ENCODE measurements at regions not wholly inside any gene's neighbourhood (a gene's known extent, or its start where the extent isn't known, plus 50 kb on each side); places are given as distances from the start of the nearest gene placed in this dataset.
"Not testable (repeated sequence)": the region's sequence is repeated elsewhere in the genome, so short reads cannot be mapped to it uniquely, and the experiment has no call there.

DNA sequence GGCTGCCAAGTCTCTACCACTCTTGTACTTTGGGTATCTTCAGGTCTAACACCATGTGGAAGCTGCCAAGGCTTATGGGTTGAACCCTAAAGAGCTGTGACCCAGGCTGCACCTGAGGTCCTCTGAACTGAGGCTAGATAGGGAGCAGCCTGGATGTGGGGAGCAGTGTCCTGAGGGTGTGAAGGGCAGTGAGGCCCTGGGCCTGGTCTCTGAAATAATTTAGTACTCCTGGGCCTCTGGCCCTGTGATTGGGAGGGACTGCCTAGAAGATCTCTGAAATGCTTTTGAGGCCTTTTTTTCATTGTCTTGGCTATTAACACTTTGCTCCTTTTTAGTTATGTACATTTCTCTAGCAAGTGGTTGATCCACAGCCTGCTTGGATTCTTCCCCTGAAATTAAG is 847.2 kb upstream of the B3GALT2 start:
- no peak for DNase-seq

DNA sequence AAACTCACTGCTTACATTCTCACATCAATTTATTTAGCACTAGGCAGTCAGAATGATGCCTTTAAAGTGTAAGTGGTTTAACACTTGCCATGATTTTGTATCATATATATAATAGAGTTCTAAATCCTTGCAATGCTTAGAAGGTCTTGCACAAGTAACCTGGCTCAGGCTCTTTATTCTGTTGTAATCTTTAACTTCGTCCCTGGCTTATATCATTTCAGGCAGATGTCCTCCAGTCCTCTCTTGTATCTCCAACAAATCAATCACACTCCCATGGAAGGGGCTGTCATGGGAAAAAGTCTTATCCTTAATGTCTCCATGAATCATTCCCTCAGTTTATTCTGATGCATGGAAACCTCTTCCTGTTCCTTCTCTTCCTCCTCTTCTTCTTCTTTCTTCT is 841.6 kb upstream of the B3GALT2 start:
- DNase-seq, result no peak

DNA sequence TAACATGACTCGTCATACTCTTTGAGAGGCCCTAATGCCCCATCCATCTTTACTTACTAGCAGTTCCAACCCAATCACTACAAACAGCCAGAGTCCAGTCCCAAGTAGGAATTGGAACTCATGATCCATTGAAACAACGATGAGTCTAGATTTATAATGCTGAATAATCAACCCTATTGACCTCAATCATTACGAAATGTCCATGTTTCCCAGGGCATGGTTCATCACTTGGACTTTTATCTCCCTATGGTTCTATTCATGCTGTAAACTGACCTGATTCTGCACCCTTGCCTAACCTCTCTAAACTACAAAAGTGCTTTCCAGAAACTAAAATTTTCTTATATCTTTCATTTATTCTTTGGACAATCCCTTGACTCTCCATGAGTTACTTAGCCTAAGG is 840.0 kb upstream of the B3GALT2 start:
- DNase-seq, result no peak

DNA sequence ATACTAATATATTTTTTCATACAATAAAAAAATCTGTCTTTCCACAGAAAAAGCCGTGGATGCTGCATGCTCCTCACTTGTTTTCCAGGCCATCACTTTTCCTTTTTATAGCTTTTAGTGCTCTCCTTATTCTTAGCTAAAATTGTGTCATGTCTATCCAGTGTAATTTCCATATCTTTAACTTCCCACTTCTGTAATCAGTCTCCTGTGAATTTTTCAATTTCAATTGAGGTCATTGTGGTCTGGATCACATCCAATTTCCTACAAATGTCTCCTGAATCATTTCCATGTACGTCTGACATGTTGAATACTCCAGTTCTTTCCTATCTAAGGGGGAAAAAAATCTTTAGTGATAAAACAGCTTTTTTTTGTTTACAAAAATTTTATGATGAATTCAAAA is 838.2 kb upstream of the B3GALT2 start:
- no peak for DNase-seq

DNA sequence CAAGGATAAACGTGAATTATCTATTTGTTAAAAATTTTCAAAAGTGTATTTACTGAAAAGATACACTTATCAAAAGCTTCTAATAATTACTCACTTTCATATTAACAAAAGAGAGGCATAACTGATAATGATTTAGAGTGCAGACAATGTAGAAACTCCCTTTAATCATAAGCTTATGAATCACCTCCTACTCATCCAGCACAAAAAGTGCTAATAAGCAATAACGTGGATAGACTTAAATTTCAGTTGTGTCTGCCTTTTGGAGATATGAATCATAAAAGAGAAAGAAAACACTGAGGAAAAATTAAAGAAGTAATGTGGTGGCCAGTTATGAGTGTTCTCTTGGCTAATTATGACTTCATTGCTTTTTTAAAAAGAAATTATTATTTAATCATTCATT is 827.6 kb upstream of the B3GALT2 start:
- no peak for DNase-seq

DNA sequence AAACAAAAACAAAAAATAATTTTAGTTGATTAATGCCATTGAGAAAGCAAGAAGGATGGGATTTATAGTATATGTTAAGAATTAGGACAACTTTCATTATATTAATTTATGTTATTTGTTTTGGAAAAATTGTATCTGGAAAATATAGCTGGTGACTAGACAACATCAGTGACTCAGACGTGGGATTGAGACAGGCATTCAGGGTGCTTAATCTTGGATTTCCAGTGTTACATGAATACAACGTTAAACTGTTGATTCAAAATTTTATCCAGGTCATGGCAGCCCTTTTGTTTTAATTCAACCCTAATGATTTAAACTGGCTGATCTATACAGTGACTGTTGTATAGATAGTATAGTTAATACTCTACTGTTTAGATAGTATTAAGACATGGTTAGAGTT is 827.1 kb upstream of the B3GALT2 start:
- DNase-seq, result no peak

DNA sequence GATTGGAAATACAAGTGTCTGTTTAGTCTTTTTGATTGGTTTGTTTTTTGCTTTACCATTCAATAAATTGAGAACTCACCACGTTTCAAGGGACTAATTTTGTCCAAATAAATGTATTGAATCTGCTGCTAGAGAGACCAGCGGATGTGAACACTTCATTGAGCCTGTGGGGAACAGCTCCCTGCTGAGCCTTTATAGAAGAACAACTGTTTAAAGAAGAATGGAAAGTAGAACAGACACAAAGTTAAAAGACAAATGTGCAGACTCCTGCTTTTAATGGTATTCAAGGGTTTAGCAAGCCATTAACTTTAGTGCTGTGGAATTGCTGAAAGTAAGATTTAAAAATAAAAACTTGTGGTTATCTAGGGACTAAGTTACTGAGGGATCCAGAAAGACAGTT is 817.7 kb upstream of the B3GALT2 start:
- DNase-seq, result no peak

DNA sequence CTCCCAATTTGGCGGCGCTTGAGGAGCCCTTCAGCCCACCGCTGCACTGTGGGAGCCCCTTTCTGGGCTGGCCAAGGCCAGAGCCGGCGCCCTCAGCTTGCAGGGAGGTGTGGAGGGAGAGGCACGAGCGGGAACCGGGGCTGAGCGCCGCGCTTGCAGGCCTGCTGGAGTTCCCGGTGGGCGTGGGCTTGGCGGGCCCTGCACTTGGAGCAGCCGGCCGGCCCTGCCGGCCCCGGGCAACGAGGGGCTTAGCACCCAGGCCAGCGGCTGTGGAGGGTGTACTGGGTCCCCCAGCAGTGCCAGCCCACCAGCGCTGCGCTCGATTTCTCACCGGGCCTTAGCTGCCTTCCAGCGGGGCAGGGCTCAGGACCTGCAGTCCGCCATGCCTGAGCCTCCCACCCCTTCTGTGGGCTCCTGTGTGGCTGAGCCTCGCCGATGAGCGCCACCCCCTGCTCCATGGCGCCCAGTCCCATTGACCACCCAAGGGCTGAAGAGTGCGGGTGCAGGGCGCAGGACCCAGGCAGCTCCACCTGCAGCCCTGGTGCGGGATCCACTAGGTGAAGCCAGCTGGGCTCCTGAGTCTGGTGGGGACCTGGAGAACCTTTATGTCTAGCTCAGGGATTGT is 815.4 kb upstream of the B3GALT2 start:
- DNase-seq, result not testable (repeated sequence)

DNA sequence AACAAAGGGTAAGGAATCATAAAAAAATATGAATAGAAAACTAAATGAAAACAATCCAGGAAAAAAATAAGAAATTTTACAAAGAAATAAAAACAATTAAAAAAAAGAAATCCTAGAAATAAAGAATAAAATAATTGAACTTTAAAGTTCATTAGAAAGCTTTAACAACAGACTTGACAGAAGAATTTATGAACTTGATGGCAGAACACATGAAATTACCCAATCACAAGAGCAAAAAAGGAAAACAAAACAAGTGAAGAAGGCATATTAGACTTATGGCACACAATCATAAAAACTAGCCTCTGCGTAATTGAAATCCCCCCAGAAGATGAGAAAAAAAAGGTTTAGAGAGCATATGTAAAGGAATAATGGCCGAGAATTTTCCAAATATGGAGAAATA is 802.5 kb upstream of the B3GALT2 start:
- DNase-seq, result no peak

DNA sequence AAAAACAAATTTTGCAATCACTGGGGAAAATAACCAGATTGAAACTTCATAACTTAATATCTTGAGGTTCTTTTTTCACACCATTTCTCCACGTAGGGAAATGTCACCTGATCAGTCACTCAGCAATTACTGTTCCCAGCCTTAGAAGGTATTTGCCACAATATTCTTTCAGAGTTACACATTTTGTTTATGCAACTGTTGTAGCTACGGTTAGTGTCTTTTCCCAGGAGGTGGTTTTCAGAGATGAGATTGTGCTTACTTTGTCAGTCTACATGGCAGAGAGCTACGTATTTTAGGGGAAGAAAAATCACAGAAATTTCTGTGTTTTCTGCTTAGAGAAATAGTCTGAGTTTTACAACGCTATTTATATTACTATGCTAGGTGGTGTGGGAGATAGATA is 792.8 kb upstream of the B3GALT2 start:
- DNase-seq, result no peak

DNA sequence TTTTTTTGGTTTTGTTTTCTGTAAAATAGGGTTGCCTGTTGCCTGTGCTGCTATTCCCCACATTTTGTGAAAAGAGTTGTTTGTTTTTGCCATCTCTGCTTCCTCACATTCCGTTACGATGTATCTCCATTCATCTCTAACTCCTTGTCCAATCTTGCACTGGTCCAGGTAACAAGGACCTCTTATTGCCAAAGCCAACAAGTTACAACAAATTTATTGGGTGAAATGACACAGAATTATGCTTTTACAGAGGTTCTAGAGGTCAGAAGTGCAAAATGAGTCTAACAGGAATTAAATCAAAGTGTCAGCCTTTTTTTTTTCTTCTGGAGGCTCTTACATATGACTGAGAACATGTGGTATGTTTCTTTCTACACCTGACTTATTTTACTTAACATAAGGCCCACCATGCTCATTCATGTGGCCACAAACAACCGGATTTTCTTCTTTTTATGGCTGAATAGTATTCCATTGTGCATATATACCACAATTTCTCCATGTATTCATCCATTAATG is 787.9 kb upstream of the B3GALT2 start:
- no peak for DNase-seq

DNA sequence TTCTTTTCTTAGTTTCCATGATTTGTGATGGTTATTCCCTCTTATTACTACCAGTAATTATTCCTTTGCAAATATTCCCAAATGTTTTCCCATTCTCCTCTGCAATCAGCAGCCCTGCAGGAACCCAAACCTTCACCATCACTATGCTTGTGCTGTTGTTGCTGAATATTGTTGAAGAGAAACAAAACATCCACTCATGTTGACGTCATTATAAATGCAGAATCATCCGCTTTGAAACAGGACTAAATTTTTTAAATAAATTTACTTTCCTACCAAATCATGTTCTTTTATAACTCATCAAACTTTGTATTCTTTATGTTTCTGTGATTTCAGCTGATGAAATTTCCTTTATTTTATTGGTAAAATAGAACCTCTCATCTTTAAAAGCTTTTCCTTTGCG is 787.0 kb upstream of the B3GALT2 start:
- DNase-seq, result no peak

DNA sequence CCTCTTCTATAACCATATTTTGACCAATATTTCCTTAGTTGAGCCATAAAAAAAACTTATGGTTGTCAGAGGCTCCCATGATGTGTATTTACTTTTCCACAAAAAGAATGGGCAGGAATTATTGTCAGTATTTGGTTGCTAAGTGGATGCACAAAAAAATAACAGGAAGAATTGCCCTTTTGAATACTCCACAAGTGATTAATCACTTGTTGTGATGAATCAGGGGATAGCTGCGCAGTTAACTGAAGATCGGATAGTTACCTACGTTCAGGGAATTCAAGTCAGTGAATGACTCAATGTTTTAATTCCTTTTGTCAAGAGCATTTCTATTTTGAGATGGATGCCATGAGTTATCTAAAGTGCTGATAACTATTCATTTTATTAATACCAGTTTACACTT is 785.2 kb upstream of the B3GALT2 start:
- DNase-seq, result no peak

DNA sequence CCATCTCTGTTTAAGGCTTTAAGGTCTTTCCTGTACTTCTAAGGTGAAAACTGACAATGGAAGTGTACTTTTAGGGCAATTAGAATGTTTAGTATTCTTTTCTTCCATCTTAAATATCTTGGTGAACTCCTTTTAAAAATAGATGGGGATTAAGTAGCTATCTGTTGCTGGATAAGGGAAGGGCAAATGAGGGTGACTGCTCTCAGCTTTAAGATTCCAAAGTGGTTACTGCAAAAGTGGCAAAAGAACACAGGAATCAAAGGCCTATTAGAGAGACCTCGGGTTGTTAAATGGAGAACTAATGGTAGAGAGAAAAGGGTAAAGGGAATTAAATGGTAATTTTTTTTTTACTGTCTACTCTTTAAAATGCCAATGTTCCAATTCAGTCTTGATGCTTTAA is 774.1 kb upstream of the B3GALT2 start:
- DNase-seq, result no peak

DNA sequence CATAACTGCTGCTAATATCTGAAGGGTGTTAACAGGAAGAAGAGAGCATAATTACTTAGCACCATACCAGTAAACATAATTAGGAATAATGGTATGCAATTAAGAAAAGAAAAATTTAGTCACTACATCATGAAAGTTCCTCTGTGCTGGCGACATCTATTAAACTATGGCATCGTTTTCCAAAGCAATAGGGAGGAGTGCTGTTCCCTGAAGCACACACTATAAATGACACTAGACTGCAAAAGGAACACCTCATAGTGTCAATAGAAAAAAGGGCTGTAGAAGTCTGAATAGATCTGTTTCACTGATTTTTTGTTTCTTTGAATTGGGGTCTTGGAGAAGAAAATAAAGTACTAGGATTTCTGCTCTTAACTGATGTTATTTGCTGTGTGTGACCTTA is 773.6 kb upstream of the B3GALT2 start:
- DNase-seq, result no peak

DNA sequence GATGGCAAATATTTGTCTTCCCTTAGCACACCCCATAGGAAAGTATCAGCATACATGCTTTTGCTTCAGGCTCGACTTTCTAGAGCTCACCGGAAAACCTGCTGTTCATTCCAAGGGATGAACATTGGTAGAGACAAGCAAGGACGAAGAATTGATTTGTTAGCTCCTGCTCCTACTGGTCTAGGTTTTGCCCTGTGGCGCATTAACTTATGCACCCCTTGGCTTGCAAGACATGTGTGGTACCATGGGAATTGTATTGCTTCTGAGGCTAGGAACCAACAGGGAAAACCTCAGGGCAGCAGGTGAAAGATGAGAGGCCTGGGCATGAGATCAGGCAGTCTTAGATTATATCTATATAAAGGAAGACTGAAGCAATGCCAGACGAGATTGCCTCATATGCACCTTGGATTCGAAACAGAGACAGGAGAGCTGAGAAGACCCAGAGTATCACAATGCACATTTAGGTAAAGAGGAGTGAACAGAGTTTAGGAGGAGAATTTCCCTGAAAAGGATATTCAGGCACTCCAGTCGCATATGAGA is 771.2 kb upstream of the B3GALT2 start:
- no peak for DNase-seq

DNA sequence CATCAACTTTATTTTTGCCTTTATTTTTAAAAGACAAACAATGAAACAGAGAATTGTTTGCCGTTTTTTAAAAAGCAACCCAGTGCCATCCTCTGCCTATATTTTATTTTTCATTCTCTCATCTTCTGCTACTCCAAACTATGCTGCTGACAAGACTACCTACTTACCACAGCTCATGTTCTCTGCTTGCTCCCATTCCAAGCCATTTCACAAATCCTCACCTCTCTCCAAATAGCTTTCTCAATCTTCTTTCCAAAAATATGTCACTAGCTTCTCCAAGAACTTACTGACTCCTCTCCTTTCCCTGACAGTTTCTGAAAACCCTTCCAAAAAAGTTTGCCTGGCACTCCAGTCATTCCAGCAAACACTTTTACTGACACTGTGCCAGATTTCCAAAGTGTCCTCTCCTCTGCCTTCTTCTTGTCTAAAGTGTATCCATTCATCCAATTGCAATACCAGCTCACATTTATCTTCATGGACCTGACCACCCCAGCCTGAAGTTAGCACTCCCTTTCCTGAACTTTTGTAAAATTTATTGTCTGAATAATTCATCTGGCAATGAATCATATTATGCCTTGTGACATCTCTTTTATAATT is 766.5 kb upstream of the B3GALT2 start:
- no peak for DNase-seq

DNA sequence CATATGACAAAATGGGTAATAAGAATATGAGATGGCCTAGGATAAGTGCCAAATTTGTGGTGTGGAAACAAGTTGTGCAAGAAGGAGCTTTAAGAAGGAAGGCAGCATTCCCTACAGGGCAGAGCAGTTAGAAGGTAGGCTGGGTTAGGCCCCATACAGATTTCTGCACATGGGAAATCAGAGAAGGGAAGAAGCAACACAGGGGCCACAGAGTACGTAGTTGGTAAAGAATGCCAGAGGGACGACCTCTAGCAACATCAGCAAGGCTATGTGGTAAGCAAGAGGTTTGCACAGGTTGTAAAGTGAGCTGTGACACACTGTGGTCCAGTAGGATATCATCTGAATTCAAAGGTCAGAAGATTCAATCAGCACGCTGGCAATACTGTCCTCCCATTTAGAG is 765.6 kb upstream of the B3GALT2 start:
- no peak for DNase-seq

DNA sequence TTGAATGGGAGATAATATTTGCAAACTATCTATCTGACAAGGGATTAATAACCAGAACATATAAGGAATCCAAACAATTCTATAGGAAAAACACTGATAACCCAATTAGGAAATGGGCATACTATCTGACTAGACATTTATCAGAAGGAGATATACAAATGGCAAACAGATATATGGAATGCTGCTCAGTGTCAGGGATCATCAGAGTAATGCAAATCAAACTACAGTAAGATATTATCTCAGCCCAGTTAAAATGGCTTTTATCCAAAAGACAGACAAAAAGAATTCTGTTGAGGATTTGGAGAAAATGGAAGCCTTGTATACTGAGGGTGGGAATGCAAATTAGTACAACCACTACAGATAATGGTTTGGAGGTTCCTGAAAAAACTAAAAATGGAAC is 758.0 kb upstream of the B3GALT2 start:
- no peak for DNase-seq

DNA sequence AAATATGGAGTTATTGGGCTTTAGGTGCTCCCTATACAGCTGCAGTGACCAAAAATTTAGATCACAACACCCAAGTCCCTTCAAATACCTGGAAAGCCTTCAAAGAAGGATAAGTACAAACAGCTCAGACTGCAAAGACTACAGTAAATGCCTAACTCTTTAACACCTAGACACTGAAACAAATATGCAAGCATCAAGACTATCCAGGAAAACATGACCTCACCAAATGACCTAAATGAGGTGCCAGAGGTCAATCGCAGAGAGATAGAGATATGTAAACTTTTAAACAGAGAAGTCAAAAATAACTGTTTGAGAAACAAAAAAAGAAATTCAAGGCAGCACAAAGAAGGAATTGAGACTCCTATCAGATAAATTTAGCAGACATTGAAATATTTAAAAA is 753.8 kb upstream of the B3GALT2 start:
- DNase-seq, result no peak

DNA sequence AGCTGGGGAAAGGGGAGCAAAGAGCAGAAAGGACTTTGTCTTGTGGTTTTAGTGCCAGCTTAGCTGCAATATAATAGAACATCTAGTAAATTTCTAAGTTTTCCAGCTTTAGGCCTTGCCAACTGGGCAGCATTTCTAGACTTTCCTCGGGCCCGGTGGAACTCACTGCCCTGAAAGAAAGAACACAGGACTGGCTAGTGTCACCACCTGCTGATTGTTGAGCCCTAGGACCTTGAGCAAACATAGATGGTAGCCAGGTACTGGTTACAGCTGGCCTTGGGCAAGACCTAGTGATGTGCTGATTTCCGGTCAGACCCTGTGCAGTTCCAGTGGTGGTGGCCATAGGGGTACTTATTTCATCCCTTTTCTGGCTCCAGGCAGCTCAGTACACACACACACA is 753.2 kb upstream of the B3GALT2 start:
- no peak for DNase-seq

DNA sequence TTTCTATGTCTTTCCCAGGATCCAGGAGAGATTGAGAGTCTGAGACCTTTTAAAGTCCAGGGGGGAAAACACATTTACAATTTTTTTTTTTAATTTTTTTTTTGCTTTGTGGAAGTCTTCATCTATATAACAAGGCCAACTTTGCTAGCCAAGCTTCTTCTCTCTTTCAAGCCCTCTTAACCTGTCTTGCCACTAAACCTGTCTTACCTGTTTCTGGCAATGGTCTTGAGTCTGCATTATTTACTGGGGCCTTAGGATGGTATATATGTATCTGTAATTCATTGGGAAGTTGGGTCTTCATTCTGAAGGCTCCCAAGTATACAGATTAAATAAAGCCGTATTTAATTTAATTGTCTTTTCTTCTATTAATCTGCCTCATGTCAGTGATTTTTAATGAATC is 750.9 kb upstream of the B3GALT2 start:
- no peak for DNase-seq

DNA sequence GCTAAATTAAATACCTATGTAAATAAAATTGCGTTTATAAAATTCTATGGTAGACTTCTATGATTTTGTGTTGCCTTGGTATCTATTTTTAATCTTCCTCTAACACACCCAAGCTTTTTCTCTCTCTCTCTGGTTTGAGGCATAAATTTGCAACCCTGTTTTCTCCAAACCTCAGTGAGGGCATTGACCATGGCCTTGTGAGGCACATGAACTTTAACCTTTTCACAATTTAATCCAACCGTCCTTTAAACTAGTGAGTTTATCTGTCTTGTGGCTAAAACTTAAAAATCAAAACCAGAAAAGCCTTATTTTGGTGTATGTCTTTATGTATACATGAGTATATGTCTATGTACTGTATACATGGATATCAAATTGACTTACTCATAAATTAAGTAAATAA is 746.6 kb upstream of the B3GALT2 start:
- no peak for DNase-seq

DNA sequence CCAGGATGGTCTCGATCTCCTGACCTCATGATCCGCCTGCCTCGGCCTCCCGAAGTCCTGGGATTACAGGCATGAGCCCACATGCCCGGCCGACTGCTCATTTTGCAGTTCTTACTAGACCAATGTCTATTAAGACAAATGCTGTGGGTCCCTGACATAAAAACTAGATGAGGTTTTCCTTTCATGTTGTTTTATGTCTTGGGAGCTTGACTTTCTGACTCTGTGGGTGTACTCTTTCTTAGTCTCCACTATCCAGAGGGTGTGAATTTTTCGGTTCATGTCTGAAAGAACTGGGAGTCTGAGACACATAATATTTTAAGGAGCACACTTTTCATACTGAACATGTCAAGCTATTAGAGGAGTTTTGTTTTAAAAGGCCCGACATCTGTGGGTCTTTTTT is 744.9 kb upstream of the B3GALT2 start:
- no peak for DNase-seq
